PC-3 (cell line): ENCODE measurements at regions not wholly inside any gene's neighbourhood (a gene's known extent, or its start where the extent isn't known, plus 50 kb on each side); places are given as distances from the start of the nearest gene placed in this dataset.

Source experiments
- ATAC-seq: fragments of 200-7000 bp; cut with Tn5 transposase; 2 replicates; pipeline ENCODE4 v1.9.1; 2020; ENCODE audit warnings: mild to moderate bottlenecking, moderate library complexity
- BruUV-seq: library from RNA; stranded (reverse); fragments of 400-500 nt; replicated peaks from 2 replicates; lab custom pipeline; 2021; lab: Mats Ljungman, UMichigan
- CTCF ChIA-PET: fragments of 300-600 bp; sonication (Branson Sonifier 250); formaldehyde crosslinking; loops from one replicate; lab custom pipeline; 2022; ENCODE audit warnings: antibody characterized with exemption; lab: Charles Lee
- POLR2A ChIA-PET: fragments of 300-600 bp; sonication (Branson Sonifier 250); formaldehyde crosslinking; loops from one replicate; lab custom pipeline; 2022; ENCODE audit warnings: antibody characterized with exemption; ENCODE audit not compliant: unreplicated experiment; lab: Charles Lee
- DNase-seq: peaks from one replicate; pipeline ENCODE4 v3.0.0-alpha.2; 2015
- H2AFZ ChIP-seq: fragments of 300-600 bp; sonication (generic); 2 replicates; pipeline ENCODE4 v1.6.0; 2016; ENCODE audit warnings: antibody characterized with exemption, low read length
- H3F3A ChIP-seq: fragments of 300-600 bp; sonication (generic); one replicate; pipeline ENCODE4 v1.6.0; 2017; ENCODE audit warnings: antibody characterized with exemption, low read length, control low read depth, mild to moderate bottlenecking; ENCODE audit not compliant: unreplicated experiment
- H3K27ac ChIP-seq: fragments of 300-600 bp; sonication (generic); 2 replicates; pipeline ENCODE4 v1.5.1; 2016; ENCODE audit warnings: mild to moderate bottlenecking, low read length
- H3K27me3 ChIP-seq: fragments of 300-600 bp; sonication (generic); 2 replicates; pipeline ENCODE4 v1.6.1; 2016; ENCODE audit warnings: low read length, mixed read lengths
- H3K36me3 ChIP-seq: fragments of 300-600 bp; sonication (generic); 2 replicates; pipeline ENCODE4 v1.6.1; 2016; ENCODE audit warnings: low read depth, mixed run types, low read length, mixed read lengths
- H3K4me1 ChIP-seq: fragments of 300-600 bp; sonication (generic); 2 replicates; pipeline ENCODE4 v1.5.1; 2016; ENCODE audit warnings: low read length; ENCODE audit not compliant: insufficient read depth
- H3K4me2 ChIP-seq: fragments of 300-600 bp; sonication (generic); 2 replicates; pipeline ENCODE4 v1.6.0; 2016; ENCODE audit warnings: low read length
- H3K4me3 ChIP-seq: fragments of 300-600 bp; sonication (generic); 2 replicates; pipeline ENCODE4 v1.5.1; 2016; ENCODE audit warnings: mild to moderate bottlenecking, low read length, mixed read lengths
- H3K79me2 ChIP-seq: fragments of 300-600 bp; sonication (generic); 2 replicates; pipeline ENCODE4 v1.6.1; 2017; ENCODE audit warnings: low read length, mixed read lengths
- H3K9ac ChIP-seq: fragments of 300-600 bp; sonication (generic); 2 replicates; pipeline ENCODE4 v1.6.0; 2016; ENCODE audit warnings: mild to moderate bottlenecking, low read length
- H3K9me2 ChIP-seq: fragments of 300-600 bp; sonication (generic); replicated peaks from 2 replicates; pipeline ENCODE4 v1.6.1; 2016; ENCODE audit warnings: mixed run types, low read length, mixed read lengths
- H3K9me3 ChIP-seq: fragments of 300-600 bp; sonication (generic); 2 replicates; pipeline ENCODE4 v1.6.1; 2016; ENCODE audit warnings: low read length, mixed read lengths
- H4K20me1 ChIP-seq: fragments of 300-600 bp; sonication (generic); 2 replicates; pipeline ENCODE4 v1.6.1; 2016; ENCODE audit warnings: low read length, mixed read lengths
- CTCF ChIP-seq: fragments of 300-600 bp; sonication (generic); conservative IDR thresholded peaks from 2 replicates; pipeline ENCODE4 v1.5.1; 2017; ENCODE audit warnings: antibody characterized with exemption, low read depth, mild to moderate bottlenecking, low read length
- EZH2 ChIP-seq: fragments of 300-600 bp; sonication (generic); IDR thresholded peaks from one replicate; pipeline ENCODE4 v1.6.1; 2017; ENCODE audit warnings: antibody characterized with exemption, mild to moderate bottlenecking, low read length; ENCODE audit not compliant: unreplicated experiment
- EZH2phosphoT487 ChIP-seq: fragments of 300-600 bp; sonication (generic); IDR thresholded peaks from 2 replicates; pipeline ENCODE4 v1.6.1; 2018; ENCODE audit warnings: mild to moderate bottlenecking, antibody characterized with exemption, low read length, borderline replicate concordance
- intact Hi-C: fragments of 100-400 bp; cut with micrococcal nuclease; formaldehyde crosslinking; loops from 2 replicates; pipeline ENCODE4 v1.9.0; 2023

GRCh38 chr5:56356836-56357160, 123.7 kb upstream of the ANKRD55 start:
- no peak overlapping the region for H3K27ac ChIP-seq
- H3K4me3 ChIP-seq: no peak overlapping the region
- no peak overlapping the region for H2AFZ ChIP-seq
- no peak for DNase-seq
- intact Hi-C loops: no loop called here
- H3K9me3 ChIP-seq: no peaks in the 10 kb centered on the region
- ChIA-PET POLR2A (no interaction called here), CTCF (no interaction called here)
- H3K27me3 ChIP-seq: no peaks in the 10 kb centered on the region
- H3K9me2 ChIP-seq: no peaks in the 10 kb centered on the region
- no peaks in the 10 kb centered on the region for H3K79me2 ChIP-seq
- no TSS peak for BruUV-seq
- H3K4me1 ChIP-seq: no peaks in the 10 kb centered on the region; the same call in 1 of the 2 replicates
- TF ChIP-seq EZH2phosphoT487: no peak
- TF ChIP-seq EZH2: no peak
- TF ChIP-seq CTCF: no peak
- ATAC-seq: no peak
- no peaks in the 10 kb centered on the region for H3F3A ChIP-seq
- H3K36me3 ChIP-seq: no peaks in the 10 kb centered on the region
- H3K4me2 ChIP-seq: no peak overlapping the region
- H4K20me1 ChIP-seq: no peaks in the 10 kb centered on the region
- no peak overlapping the region for H3K9ac ChIP-seq

GRCh38 chr5:56356121-56356835, 123.1 kb upstream of the ANKRD55 start:
- TF ChIP-seq EZH2phosphoT487: no peak
- TF ChIP-seq CTCF: no peak
- no peak for TF ChIP-seq EZH2
- Histone ChIP-seq H3K9me2 (no peaks in the 10 kb centered on the region), H2AFZ (no peak overlapping the region), H3K36me3 (no peaks in the 10 kb centered on the region), H3K9ac (no peak overlapping the region), H3K4me3 (no peak overlapping the region), H3K4me1 (peaks cover 2% of the 10 kb centered on the region), H3F3A (no peaks in the 10 kb centered on the region), H3K27ac (no peak overlapping the region), H3K9me3 (no peaks in the 10 kb centered on the region), H4K20me1 (no peaks in the 10 kb centered on the region), H3K27me3 (no peaks in the 10 kb centered on the region), H3K4me2 (no peak overlapping the region), H3K79me2 (no peaks in the 10 kb centered on the region)
- no TSS peak for BruUV-seq
- ATAC-seq (peak; percentile 37), DNase-seq (no peak)
- POLR2A ChIA-PET: no interaction called here
- intact Hi-C loops: no loop called here
- CTCF ChIA-PET: no interaction called here

- no peaks in the 10 kb centered on the region for H3K79me2 ChIP-seq
- ATAC-seq (no peak), DNase-seq (no peak)
- TF ChIP-seq EZH2: no peak
- no peak for TF ChIP-seq CTCF
- no peaks in the 10 kb centered on the region for H3K27me3 ChIP-seq
- intact Hi-C loops: no loop called here
- POLR2A ChIA-PET: no interaction called here
- H3F3A ChIP-seq: no peaks in the 10 kb centered on the region
- H3K27ac ChIP-seq: no peak overlapping the region
- no peaks in the 10 kb centered on the region for H3K9me2 ChIP-seq
- no peaks in the 10 kb centered on the region for H3K36me3 ChIP-seq
- no peaks in the 10 kb centered on the region for H4K20me1 ChIP-seq
- H3K9ac ChIP-seq: no peak overlapping the region
- H3K4me2 ChIP-seq: no peak overlapping the region
- no peaks in the 10 kb centered on the region for H3K9me3 ChIP-seq
- no peak overlapping the region for H3K4me3 ChIP-seq
- peaks cover 13% of the 10 kb centered on the region for H3K4me1 ChIP-seq
- no peak overlapping the region for H2AFZ ChIP-seq
- CTCF ChIA-PET: no interaction called here
- no TSS peak for BruUV-seq
Measured at GRCh38 chr5:56354836-56355235, 121.7 kb upstream of the ANKRD55 start.
